ENCODE measurements at regions not wholly inside any gene's neighbourhood (a gene's known extent, or its start where the extent isn't known, plus 50 kb on each side); places are given as distances from the start of the nearest gene placed in this dataset.

DNA sequence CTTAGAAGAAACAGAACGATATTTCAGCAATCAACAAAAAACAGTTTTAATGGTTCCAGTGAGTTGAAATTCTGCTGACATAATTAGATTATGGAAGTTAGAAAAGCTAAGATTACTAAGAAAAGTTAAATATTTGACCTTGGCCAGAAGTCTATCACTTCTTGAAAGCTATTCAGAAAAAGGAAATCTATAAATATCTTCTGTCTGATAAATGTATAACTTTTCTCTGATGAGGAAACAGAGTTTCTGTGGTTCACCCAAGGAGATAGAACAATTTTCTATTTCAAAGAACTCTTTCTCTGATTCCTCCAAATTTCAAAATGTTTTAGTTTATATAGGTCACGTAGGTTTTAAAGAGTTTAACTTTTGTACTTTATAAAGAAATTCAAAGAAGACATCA is 438.4 kb upstream of the CHORDC1 start:
- Histone ChIP-seq H3K4me3 (no peak overlapping the region), H3K4me1 (no peaks in the 10 kb centered on the region), H3K36me3 (no peaks in the 10 kb centered on the region), H3K27ac (no peak overlapping the region), H3K27me3 (no peaks in the 10 kb centered on the region), H3K9me3 (no peaks in the 10 kb centered on the region)
- TF ChIP-seq POLR2AphosphoS5 (IDR thresholded peaks at IDR 0.05) (no peak), POLR2A (IDR thresholded peaks at IDR 0.05) (no peak), EP300 (IDR thresholded peaks at IDR 0.05) (no peak)
- TF ChIP-seq, protein P1, sequence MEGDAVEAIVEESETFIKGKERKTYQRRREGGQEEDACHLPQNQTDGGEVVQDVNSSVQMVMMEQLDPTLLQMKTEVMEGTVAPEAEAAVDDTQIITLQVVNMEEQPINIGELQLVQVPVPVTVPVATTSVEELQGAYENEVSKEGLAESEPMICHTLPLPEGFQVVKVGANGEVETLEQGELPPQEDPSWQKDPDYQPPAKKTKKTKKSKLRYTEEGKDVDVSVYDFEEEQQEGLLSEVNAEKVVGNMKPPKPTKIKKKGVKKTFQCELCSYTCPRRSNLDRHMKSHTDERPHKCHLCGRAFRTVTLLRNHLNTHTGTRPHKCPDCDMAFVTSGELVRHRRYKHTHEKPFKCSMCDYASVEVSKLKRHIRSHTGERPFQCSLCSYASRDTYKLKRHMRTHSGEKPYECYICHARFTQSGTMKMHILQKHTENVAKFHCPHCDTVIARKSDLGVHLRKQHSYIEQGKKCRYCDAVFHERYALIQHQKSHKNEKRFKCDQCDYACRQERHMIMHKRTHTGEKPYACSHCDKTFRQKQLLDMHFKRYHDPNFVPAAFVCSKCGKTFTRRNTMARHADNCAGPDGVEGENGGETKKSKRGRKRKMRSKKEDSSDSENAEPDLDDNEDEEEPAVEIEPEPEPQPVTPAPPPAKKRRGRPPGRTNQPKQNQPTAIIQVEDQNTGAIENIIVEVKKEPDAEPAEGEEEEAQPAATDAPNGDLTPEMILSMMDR (IDR thresholded peaks at IDR 0.05) = no peak
- WGBS, 2 donors = 77 to 88% methylated on average over 2 of the region's 2 CpGs
- DNase-seq (no peak), ATAC-seq (ENCODE audit: low FRiP score in 2 of 2) (no peak)

DNA sequence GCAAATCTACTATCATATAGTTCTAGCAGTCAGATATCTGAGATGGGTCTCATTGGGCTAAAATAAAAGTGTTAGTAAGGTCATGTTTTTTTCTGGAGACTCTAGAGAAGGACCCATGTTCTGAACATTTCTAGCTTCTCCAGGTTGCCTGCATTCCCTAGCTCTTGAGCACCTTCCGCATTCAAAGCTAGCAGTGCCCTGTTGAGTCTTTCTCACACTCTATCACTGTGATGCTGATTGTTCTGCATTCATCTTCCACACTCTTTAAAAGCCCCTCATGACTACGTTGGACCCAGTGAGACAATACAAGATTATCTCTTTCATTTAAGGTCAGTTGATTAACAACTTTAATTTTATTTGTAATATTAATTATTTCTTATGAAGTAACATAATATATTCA is 433.3 kb upstream of the CHORDC1 start:
- no peak for ATAC-seq (ENCODE audit: low FRiP score in 2 of 2)
- H3K27me3 ChIP-seq = no peaks in the 10 kb centered on the region
- WGBS, 2 donors = 88 to 90% methylated on average over 2 of the region's 2 CpGs
- H3K9me3 ChIP-seq = no peaks in the 10 kb centered on the region
- no peak for DNase-seq
- no peaks in the 10 kb centered on the region for H3K4me1 ChIP-seq
- H3K36me3 ChIP-seq = no peaks in the 10 kb centered on the region
- no peak for TF ChIP-seq POLR2A (IDR thresholded peaks at IDR 0.05)
- H3K27ac ChIP-seq = no peak overlapping the region
- H3K4me3 ChIP-seq = no peak overlapping the region

DNA sequence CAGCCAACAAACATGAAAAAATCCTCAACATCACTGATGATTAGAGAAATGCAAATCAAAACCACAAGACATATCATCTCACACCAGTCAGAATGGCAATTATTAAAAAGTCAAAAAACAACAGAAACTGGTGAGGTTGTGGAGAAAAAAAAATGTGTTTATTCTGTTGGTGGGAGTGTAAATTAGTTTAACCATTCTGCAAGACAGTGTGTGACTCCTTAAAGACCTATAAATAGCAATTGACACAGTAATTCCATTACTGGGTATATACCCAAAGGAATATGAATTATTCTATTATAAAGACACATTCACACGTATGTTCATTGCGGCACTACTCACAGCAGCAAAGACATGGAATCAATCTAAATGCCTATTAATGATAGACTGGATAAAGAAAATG is 427.3 kb upstream of the CHORDC1 start:
- H3K36me3 ChIP-seq = no peaks in the 10 kb centered on the region
- H3K4me3 ChIP-seq = no peak overlapping the region
- H3K27me3 ChIP-seq = no peaks in the 10 kb centered on the region
- ATAC-seq (ENCODE audit: low FRiP score in 2 of 2) = no peak
- no peaks in the 10 kb centered on the region for H3K9me3 ChIP-seq
- no peaks in the 10 kb centered on the region for H3K4me1 ChIP-seq
- no peak overlapping the region for H3K27ac ChIP-seq
- TF ChIP-seq EP300 (IDR thresholded peaks at IDR 0.05) (no peak), POLR2AphosphoS5 (IDR thresholded peaks at IDR 0.05) (no peak), POLR2A (IDR thresholded peaks at IDR 0.05) (no peak)
- TF ChIP-seq, protein P1 (IDR thresholded peaks at IDR 0.05) = no peak
- 94 to 98% methylated on average over 2 of the region's 2 CpGs for WGBS, 2 donors
- no peak for DNase-seq

DNA sequence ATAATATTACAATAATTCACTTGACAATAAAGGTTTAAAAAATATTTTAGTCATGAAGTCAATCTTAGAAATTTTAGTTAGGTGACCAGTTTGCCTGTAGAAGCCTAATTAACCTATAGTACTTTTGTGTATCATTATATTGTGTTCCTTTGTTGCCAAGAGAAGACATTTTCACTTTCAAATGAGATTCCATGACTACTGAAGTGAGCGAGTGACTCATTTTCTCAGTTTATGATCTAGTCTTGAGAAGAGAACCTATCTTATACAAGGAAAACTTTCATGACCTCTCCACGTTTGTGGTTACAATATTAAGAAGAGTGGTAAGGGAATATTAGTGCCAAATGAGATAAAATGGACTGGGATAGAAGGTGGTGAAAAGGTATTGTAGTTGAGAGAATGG is 423.9 kb upstream of the CHORDC1 start:
- H3K36me3 ChIP-seq = no peaks in the 10 kb centered on the region
- 78 to 83% methylated on average over 2 of the region's 2 CpGs for WGBS, 2 donors
- H3K4me1 ChIP-seq = no peaks in the 10 kb centered on the region
- no peak for DNase-seq
- H3K9me3 ChIP-seq = no peaks in the 10 kb centered on the region
- H3K4me3 ChIP-seq = no peak overlapping the region
- no peak overlapping the region for H3K27ac ChIP-seq
- TF ChIP-seq, protein P1 (IDR thresholded peaks at IDR 0.05) = no peak
- TF ChIP-seq POLR2AphosphoS5 (IDR thresholded peaks at IDR 0.05) = no peak
- no peak for TF ChIP-seq POLR2A (IDR thresholded peaks at IDR 0.05)
- no peak for TF ChIP-seq EP300 (IDR thresholded peaks at IDR 0.05)
- no peaks in the 10 kb centered on the region for H3K27me3 ChIP-seq
- ATAC-seq (ENCODE audit: low FRiP score in 2 of 2) = no peak

DNA sequence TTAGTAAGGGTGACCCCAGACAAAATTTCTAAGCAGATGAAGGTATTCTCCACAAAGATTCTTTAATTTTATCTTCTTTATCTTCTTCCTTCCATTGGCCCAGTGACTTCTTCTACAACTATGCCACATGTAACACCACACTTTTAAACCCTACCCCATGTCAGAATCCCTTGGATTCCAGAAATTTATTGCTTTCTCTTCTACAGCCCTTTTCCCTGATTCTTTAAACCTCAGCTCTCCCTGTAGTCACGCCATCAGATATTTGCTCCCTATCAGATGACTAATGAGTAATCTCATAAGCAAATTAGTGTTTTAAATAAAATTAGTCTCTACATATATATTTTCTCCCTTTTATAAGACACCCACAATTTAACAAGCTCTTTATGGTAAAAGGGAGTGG is 423.4 kb upstream of the CHORDC1 start:
- Histone ChIP-seq H3K27me3 (no peaks in the 10 kb centered on the region), H3K9me3 (no peaks in the 10 kb centered on the region), H3K36me3 (no peaks in the 10 kb centered on the region), H3K27ac (no peak overlapping the region), H3K4me1 (no peaks in the 10 kb centered on the region), H3K4me3 (no peak overlapping the region)
- WGBS, 2 donors = 93% methylated on average over 1 of the region's 1 CpG
- no peak for TF ChIP-seq POLR2A (IDR thresholded peaks at IDR 0.05)
- TF ChIP-seq, protein P1 (IDR thresholded peaks at IDR 0.05) = no peak
- no peak for TF ChIP-seq EP300 (IDR thresholded peaks at IDR 0.05)
- TF ChIP-seq POLR2AphosphoS5 (IDR thresholded peaks at IDR 0.05) = no peak
- ATAC-seq (ENCODE audit: low FRiP score in 2 of 2) (no peak), DNase-seq (no peak)
